SU-DHL-6 (cell line): ENCODE measurements at regions not wholly inside any gene's neighbourhood (a gene's known extent, or its start where the extent isn't known, plus 50 kb on each side); places are given as distances from the start of the nearest gene placed in this dataset.

Experiments used
- EZH2phosphoT487 ChIP-seq: fragments of 200-600 bp; sonication (generic), shearing (Covaris generic); conservative IDR thresholded peaks from 2 replicates; pipeline ENCODE4 v1.6.1; 2018; ENCODE audit warnings: mild to moderate bottlenecking, antibody characterized with exemption, low read length, moderate library complexity, mixed read lengths
- TF ChIP-seq, protein P1 (sequence below): fragments of 200-600 bp; sonication (generic); IDR thresholded peaks from one replicate; pipeline ENCODE4 v1.5.1; 2017; ENCODE audit warnings: antibody characterized with exemption, mild to moderate bottlenecking, low read length, moderate library complexity; ENCODE audit not compliant: insufficient read depth, poor library complexity, severe bottlenecking

DNA sequence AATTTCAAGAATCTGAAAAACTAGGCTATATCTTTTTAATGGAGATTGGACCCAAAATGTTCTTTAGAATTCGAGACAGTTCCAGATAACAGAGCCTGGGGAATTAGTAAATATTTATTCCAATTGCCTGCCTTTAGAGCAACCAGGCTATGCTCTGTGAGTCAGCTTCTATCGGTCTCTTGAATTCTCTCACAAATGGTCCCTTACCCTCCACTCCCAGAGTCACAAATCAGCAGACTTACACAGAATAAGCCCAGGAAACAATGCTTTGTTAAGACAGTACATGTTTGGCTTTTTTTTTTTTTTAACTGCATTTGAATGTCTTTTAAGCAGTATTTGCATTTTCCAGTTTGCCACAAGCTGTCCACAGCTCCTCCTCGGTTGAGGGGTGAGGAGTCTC lies 460.7 kb upstream of the CBLB start:
- TF ChIP-seq, protein P1, sequence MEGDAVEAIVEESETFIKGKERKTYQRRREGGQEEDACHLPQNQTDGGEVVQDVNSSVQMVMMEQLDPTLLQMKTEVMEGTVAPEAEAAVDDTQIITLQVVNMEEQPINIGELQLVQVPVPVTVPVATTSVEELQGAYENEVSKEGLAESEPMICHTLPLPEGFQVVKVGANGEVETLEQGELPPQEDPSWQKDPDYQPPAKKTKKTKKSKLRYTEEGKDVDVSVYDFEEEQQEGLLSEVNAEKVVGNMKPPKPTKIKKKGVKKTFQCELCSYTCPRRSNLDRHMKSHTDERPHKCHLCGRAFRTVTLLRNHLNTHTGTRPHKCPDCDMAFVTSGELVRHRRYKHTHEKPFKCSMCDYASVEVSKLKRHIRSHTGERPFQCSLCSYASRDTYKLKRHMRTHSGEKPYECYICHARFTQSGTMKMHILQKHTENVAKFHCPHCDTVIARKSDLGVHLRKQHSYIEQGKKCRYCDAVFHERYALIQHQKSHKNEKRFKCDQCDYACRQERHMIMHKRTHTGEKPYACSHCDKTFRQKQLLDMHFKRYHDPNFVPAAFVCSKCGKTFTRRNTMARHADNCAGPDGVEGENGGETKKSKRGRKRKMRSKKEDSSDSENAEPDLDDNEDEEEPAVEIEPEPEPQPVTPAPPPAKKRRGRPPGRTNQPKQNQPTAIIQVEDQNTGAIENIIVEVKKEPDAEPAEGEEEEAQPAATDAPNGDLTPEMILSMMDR, result no peak
- no peak for TF ChIP-seq EZH2phosphoT487
